ENCODE measurements at regions not wholly inside any gene's neighbourhood (a gene's known extent, or its start where the extent isn't known, plus 50 kb on each side); places are given as distances from the start of the nearest gene placed in this dataset.

DNA sequence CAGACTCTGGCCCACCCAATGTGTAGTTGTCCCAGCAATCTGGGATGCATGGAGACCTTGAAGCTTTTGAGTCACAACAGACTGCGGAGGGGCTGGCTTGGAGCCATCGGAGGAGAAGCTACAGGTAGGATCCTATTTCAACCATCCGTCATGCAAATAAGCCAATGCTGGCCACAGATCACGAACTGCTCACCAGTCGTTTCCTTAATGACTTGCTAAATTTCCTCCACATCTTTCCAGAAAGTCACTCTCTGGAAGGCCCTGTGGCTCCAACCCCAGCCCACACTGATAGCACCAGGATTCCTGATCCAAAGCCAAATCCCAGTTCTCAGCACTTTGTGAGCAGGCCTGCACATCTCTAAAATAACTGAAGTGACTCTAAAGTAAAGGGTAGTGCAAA, 321.3 kb downstream of the RAB28 start:
- TF ChIP-seq, protein P1, sequence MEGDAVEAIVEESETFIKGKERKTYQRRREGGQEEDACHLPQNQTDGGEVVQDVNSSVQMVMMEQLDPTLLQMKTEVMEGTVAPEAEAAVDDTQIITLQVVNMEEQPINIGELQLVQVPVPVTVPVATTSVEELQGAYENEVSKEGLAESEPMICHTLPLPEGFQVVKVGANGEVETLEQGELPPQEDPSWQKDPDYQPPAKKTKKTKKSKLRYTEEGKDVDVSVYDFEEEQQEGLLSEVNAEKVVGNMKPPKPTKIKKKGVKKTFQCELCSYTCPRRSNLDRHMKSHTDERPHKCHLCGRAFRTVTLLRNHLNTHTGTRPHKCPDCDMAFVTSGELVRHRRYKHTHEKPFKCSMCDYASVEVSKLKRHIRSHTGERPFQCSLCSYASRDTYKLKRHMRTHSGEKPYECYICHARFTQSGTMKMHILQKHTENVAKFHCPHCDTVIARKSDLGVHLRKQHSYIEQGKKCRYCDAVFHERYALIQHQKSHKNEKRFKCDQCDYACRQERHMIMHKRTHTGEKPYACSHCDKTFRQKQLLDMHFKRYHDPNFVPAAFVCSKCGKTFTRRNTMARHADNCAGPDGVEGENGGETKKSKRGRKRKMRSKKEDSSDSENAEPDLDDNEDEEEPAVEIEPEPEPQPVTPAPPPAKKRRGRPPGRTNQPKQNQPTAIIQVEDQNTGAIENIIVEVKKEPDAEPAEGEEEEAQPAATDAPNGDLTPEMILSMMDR (IDR thresholded peaks at IDR 0.05; ENCODE audit: low read depth, low read length, missing control alignments): no peak
- in situ Hi-C loops (cut with HindIII; ENCODE audit: low sequenced_read_pairs): no loop called here
- peak; percentile 66 for DNase-seq (ENCODE audit: low read depth)
- H3K4me3 ChIP-seq (ENCODE audit: low read depth, low read length): no peak overlapping the region

DNA sequence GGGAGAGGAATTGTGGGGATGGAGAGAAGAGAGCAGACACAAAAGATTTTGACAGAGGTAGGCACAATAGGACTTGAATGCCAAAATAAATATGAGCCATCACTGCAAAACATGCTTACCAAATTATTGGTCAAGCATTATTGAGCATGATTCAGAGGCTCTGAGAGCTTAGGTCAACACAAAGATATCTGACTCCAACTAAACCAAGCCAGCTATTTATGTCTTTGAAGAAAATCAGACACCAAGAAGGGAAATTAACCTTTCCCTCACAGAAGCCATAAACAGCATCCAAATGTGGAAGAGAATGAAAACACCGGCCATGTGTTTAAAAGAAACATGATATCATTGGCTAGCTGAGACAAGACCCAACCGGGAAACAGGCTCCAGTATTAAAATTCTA, 323.2 kb downstream of the RAB28 start:
- H3K4me3 ChIP-seq (ENCODE audit: low read depth, low read length): no peak overlapping the region

DNA sequence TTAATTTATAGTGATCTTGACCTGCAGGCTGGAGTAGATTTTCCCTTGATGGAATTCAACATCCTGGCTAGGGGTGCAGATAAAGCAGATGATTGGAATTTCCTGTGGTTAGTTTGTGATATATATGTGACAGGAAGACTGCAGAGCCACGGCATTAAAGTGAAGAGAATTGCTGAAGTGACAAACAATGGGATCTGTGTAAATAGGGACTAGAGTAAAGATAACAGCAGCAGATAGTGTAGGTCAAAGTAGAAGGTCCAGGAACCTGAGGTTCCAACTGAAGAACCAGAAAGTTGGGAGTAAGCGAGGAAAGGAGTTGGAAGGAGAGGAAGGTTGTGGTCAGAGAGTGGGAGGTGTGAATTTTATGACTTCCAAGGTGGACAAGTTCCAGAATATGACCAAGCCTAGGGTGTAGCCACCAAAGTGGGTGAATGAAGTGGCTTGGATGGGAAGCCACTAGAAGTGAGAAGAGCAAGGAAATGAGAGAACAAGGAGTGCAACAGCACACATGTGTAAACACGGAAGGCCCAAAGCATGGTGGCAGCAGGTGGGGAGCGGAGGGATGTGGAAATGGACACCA, 325.0 kb downstream of the RAB28 start:
- no peak for DNase-seq (ENCODE audit: low read depth)
- no peak overlapping the region for H3K4me3 ChIP-seq (ENCODE audit: low read depth, low read length)
- TF ChIP-seq, protein P1 (IDR thresholded peaks at IDR 0.05; ENCODE audit: low read depth, low read length, missing control alignments): no peak
- in situ Hi-C loops (cut with HindIII; ENCODE audit: low sequenced_read_pairs): no loop called here

More for the DNA sequence above, 323.2 kb downstream of the RAB28 start:
- peak; percentile 81 for DNase-seq (ENCODE audit: low read depth)
- in situ Hi-C loops (cut with HindIII; ENCODE audit: low sequenced_read_pairs): no loop called here
- TF ChIP-seq, protein P1 (IDR thresholded peaks at IDR 0.05; ENCODE audit: low read depth, low read length, missing control alignments): no peak

DNA sequence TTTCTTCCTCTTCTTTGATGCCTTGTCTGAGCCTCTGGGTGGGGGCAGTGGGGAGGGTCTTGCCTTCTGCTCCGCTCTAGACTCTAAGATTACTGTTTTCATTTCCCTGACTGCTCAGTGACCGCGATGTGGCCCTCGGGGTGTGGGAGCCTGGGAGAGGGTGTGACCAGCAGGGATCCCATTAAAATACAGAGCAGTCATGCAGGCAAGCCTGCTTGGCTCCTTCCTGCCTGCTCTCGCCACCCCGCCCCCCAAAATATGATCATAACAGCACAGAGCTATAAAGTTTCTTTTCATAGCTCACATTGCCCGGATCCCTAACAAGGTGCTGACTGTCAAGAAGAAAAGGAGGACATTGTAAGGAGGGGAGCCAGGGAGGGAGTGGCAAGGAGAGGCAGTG, 332.9 kb downstream of the RAB28 start:
- no peak for DNase-seq (ENCODE audit: low read depth)
- H3K4me3 ChIP-seq (ENCODE audit: low read depth, low read length): no peak overlapping the region
- TF ChIP-seq, protein P1 (IDR thresholded peaks at IDR 0.05; ENCODE audit: low read depth, low read length, missing control alignments): no peak
- in situ Hi-C loops (cut with HindIII; ENCODE audit: low sequenced_read_pairs): no loop called here

DNA sequence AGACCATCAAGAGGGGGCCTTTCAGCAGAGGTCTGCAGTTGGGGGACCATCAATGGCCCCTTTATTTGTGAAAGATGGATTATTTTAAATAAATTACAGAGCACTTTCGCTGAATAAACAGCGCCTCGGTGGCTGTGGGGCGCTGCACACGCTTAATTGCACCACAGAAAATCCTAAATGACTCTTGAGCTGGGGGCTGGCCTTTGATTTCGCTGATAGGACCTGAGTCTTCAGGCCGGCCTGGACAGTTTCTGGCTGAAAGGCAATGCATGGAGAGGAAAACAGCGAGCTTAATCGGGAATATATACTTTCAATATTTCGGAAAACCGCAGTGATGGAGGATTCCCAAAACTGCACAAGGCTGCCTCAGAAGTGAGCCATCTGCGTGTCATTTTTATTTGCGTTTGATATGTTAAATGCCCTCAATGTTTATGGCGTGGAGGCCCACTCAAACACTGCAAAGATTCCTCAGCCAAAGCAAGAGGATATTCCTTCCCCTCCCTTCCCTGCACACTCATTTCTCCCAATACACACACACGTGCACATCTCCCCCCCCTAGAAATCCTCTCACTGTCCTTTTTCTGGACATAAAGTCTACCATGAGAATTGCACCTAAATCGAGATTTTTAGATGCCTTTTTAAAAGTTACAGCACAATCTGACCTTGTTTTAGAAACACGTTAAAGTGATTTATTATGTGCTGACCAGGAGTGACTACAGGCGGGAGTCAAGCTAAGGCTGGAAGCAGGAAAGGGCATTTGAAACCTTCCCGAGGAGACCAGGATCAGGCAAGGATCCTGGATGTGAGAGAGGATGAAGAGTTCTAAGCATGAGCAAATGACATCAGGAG, 340.7 kb downstream of the RAB28 start:
- in situ Hi-C loops (cut with HindIII; ENCODE audit: low sequenced_read_pairs): no loop called here
- H3K4me3 ChIP-seq (ENCODE audit: low read depth, low read length): no peak overlapping the region
- DNase-seq (ENCODE audit: low read depth): no peak
- TF ChIP-seq, protein P1 (IDR thresholded peaks at IDR 0.05; ENCODE audit: low read depth, low read length, missing control alignments): no peak

DNA sequence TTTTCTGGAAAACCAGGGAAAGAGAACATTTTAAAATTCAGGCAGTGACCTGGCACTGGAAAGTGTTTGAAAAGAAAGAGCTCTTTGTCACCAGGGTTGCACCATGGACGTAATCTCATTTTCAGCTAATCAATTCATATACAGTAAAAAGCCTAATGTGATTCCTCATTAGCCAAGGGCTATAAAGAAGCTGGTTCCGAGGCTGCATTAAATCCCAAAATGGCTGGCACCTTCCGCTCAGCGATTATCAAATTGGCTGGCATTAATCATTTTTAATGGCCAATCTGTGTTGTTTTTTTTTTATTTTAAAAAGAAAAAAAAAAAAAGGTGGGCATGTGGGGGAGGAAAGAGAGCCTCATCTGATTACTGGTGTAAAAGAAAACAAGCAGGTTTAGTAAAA, 341.4 kb downstream of the RAB28 start:
- TF ChIP-seq, protein P1 (IDR thresholded peaks at IDR 0.05; ENCODE audit: low read depth, low read length, missing control alignments): no peak
- no peak for DNase-seq (ENCODE audit: low read depth)
- no peak overlapping the region for H3K4me3 ChIP-seq (ENCODE audit: low read depth, low read length)
- in situ Hi-C loops (cut with HindIII; ENCODE audit: low sequenced_read_pairs): no loop called here
